OCI-LY3 (cell line): ENCODE measurements at regions not wholly inside any gene's neighbourhood (a gene's known extent, or its start where the extent isn't known, plus 50 kb on each side); places are given as distances from the start of the nearest gene placed in this dataset.

ENCODE experiments used
- H2AFZ ChIP-seq: fragments of 200-600, 300-600 bp; shearing (Covaris generic); 2 replicates; pipeline ENCODE4 v1.6.0; 2014; ENCODE audit warnings: antibody characterized with exemption, low read depth, low read length
- H3K27ac ChIP-seq: fragments of 200-600, 300-600 bp; sonication (generic); 2 replicates; pipeline ENCODE4 v1.5.1; 2014; ENCODE audit warnings: mild to moderate bottlenecking, low read length, moderate library complexity, mixed read lengths
- H3K27me3 ChIP-seq: fragments of 200-600, 300-600 bp; sonication (generic); 2 replicates; pipeline ENCODE4 v1.6.1; 2014; ENCODE audit warnings: low read depth, low read length, mixed read lengths
- H3K36me3 ChIP-seq: fragments of 200-600, 300-600 bp; sonication (generic); replicated peaks from 2 replicates; pipeline ENCODE3; 2014; ENCODE audit warnings: low read depth, low read length, mixed read lengths
- H3K4me1 ChIP-seq: fragments of 300-600, 200-600 bp; sonication (generic); 2 replicates; pipeline ENCODE4 v1.6.1; 2014; ENCODE audit warnings: low read length, mixed read lengths
- H3K4me2 ChIP-seq: fragments of 200-600, 300-600 bp; sonication (generic); 2 replicates; pipeline ENCODE4 v1.6.1; 2014; ENCODE audit warnings: low read length, mixed read lengths
- H3K4me3 ChIP-seq: fragments of 300-600, 200-600 bp; sonication (generic); 2 replicates; pipeline ENCODE4 v1.5.1; 2014; ENCODE audit warnings: antibody characterized with exemption, mild to moderate bottlenecking, low read length, moderate library complexity
- H3K79me2 ChIP-seq: fragments of 300-600, 200-600 bp; shearing (Covaris generic); 2 replicates; pipeline ENCODE4 v1.6.1; 2014; ENCODE audit warnings: mild to moderate bottlenecking, low read length, mixed read lengths
- H3K9ac ChIP-seq: fragments of 300-600, 200-600 bp; shearing (Covaris generic); 2 replicates; pipeline ENCODE4 v1.6.0; 2014; ENCODE audit warnings: mild to moderate bottlenecking, low read length, moderate library complexity
- H3K9me3 ChIP-seq: fragments of 200-600, 300-600 bp; shearing (Covaris generic); 2 replicates; pipeline ENCODE4 v1.6.1; 2014; ENCODE audit warnings: low read length, mixed read lengths; ENCODE audit not compliant: insufficient read depth
- H4K20me1 ChIP-seq: fragments of 200-600, 300-600 bp; sonication (generic); 2 replicates; pipeline ENCODE4 v1.6.1; 2016; ENCODE audit warnings: low read length, mixed read lengths; ENCODE audit not compliant: insufficient read depth
- EZH2phosphoT487 ChIP-seq: fragments of 200-600 bp; shearing (Covaris generic); IDR thresholded peaks from 2 replicates; pipeline ENCODE4 v1.6.1; 2018; ENCODE audit warnings: antibody characterized with exemption, mixed run types, low read depth
- TF ChIP-seq, protein P1 (sequence below): fragments of 200-600, 300-600 bp; sonication (generic); IDR thresholded peaks from 2 replicates; pipeline ENCODE4 v1.5.1; 2014; ENCODE audit warnings: antibody characterized with exemption, low read length, low read depth

DNA sequence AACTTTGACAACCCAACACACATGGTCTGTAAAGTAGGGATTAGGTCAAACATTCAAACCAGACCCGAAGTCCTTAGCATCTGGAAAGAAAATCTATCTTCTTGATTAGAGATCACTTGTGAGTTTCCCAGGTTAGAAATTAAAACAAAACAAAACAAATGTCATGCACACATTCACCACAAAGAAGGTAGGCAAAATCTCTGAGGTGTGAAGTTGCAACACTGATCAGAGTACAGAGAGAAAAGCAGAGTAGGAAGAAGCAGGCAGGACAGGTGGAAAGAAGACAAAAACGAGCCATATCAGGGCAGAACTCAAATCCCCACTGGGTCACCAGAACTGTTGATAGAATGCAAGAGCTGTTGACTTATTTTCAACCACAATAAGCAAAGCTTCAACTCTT is 102.8 kb upstream of the THSD7A start:
- no peaks in the 10 kb centered on the region for H4K20me1 ChIP-seq
- no peaks in the 10 kb centered on the region for H3K4me1 ChIP-seq
- no peaks in the 10 kb centered on the region for H3K9me3 ChIP-seq
- no peaks in the 10 kb centered on the region for H3K79me2 ChIP-seq
- H3K27me3 ChIP-seq, result no peaks in the 10 kb centered on the region
- TF ChIP-seq, protein P1, sequence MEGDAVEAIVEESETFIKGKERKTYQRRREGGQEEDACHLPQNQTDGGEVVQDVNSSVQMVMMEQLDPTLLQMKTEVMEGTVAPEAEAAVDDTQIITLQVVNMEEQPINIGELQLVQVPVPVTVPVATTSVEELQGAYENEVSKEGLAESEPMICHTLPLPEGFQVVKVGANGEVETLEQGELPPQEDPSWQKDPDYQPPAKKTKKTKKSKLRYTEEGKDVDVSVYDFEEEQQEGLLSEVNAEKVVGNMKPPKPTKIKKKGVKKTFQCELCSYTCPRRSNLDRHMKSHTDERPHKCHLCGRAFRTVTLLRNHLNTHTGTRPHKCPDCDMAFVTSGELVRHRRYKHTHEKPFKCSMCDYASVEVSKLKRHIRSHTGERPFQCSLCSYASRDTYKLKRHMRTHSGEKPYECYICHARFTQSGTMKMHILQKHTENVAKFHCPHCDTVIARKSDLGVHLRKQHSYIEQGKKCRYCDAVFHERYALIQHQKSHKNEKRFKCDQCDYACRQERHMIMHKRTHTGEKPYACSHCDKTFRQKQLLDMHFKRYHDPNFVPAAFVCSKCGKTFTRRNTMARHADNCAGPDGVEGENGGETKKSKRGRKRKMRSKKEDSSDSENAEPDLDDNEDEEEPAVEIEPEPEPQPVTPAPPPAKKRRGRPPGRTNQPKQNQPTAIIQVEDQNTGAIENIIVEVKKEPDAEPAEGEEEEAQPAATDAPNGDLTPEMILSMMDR, result no peak
- TF ChIP-seq EZH2phosphoT487, result no peak
- H3K4me2 ChIP-seq, result no peak overlapping the region
- no peak overlapping the region for H3K4me3 ChIP-seq
- no peaks in the 10 kb centered on the region for H3K36me3 ChIP-seq
- H3K9ac ChIP-seq, result no peak overlapping the region
- H3K27ac ChIP-seq, result no peak overlapping the region
- no peak overlapping the region for H2AFZ ChIP-seq

DNA sequence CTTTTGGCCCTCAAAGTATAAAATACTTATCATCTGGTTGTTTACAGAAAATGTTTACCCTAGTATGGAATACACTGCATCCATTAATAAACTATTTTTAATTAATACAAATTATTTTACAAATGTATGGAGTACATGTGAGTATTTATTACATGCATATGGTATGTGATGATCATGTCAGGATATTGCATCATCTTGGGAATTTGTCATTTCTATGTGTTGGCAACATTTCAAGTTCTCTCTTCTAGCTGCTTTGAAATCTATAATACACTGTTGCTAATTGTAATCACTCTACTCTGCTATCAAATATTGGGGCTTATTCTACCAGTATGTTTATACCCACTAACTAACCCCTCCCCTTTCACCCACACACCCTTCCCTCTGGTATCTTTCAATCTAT is 103.9 kb upstream of the THSD7A start:
- Histone ChIP-seq H3K79me2 (no peaks in the 10 kb centered on the region), H3K9ac (no peak overlapping the region), H4K20me1 (no peaks in the 10 kb centered on the region), H3K27me3 (no peaks in the 10 kb centered on the region), H3K27ac (no peak overlapping the region), H3K4me1 (no peaks in the 10 kb centered on the region), H3K4me3 (no peak overlapping the region), H3K36me3 (no peaks in the 10 kb centered on the region), H3K9me3 (no peaks in the 10 kb centered on the region), H3K4me2 (no peak overlapping the region), H2AFZ (no peak overlapping the region)
- TF ChIP-seq, protein P1, result no peak
- TF ChIP-seq EZH2phosphoT487, result no peak

DNA sequence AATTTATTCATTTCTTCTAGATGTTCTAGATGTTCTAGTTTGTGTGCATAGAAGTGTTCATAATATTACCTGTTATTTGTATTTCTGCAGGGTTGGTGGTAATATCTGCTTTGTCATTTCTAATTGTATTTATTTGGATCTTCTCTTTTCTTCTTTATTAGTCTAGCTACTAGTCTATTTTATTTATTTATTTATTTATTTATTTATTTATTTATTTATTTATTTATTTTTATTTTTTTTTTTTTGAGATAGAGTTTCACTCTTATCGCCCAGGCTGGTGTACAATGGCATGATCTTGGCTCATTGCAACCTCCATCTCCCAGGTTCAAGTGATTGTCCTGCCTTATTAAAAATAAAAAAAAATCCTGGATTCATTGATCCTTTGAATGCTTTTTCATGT is 114.8 kb upstream of the THSD7A start:
- H4K20me1 ChIP-seq, result no peaks in the 10 kb centered on the region

DNA sequence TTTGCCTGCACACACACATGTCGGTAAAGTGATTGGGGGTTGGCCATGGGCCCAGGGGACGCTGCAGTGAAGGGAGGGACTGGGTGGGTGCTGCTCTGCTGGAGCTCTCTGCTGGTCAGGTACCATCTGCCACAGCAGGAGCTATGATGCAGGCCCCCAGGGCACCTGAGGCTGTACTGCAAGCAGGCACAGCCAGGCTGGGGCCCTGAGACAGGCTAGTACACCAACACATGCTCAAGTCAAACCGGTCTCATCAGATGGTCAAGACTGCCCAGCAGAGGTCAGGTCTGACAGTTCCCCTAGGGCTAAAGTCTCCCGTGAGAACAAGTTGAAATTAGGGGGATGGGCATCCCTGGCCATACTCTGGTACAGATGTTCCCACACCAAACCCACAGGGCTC is 118.3 kb upstream of the THSD7A start:
- no peak for TF ChIP-seq EZH2phosphoT487
- TF ChIP-seq, protein P1, result no peak
- no peak overlapping the region for H2AFZ ChIP-seq
- H3K36me3 ChIP-seq, result no peaks in the 10 kb centered on the region
- H3K27ac ChIP-seq, result no peak overlapping the region
- no peak overlapping the region for H3K4me3 ChIP-seq
- no peaks in the 10 kb centered on the region for H3K4me1 ChIP-seq
- H3K9me3 ChIP-seq, result no peaks in the 10 kb centered on the region
- H4K20me1 ChIP-seq, result no peaks in the 10 kb centered on the region
- no peak overlapping the region for H3K4me2 ChIP-seq
- no peaks in the 10 kb centered on the region for H3K79me2 ChIP-seq
- no peaks in the 10 kb centered on the region for H3K27me3 ChIP-seq
- no peak overlapping the region for H3K9ac ChIP-seq

More for the DNA sequence above, 114.8 kb upstream of the THSD7A start:
- no peak overlapping the region for H3K9ac ChIP-seq
- H3K27me3 ChIP-seq, result no peaks in the 10 kb centered on the region
- H3K4me3 ChIP-seq, result no peak overlapping the region
- H3K4me2 ChIP-seq, result no peak overlapping the region
- H3K79me2 ChIP-seq, result no peaks in the 10 kb centered on the region
- no peak overlapping the region for H2AFZ ChIP-seq
- no peaks in the 10 kb centered on the region for H3K9me3 ChIP-seq
- no peak for TF ChIP-seq EZH2phosphoT487
- TF ChIP-seq, protein P1, result no peak
- no peaks in the 10 kb centered on the region for H3K36me3 ChIP-seq
- H3K27ac ChIP-seq, result no peak overlapping the region
- H3K4me1 ChIP-seq, result no peaks in the 10 kb centered on the region
